ENCODE measurements at regions not wholly inside any gene's neighbourhood (a gene's known extent, or its start where the extent isn't known, plus 50 kb on each side); places are given as distances from the start of the nearest gene placed in this dataset.
"Not testable (repeated sequence)": the region's sequence is repeated elsewhere in the genome, so short reads cannot be mapped to it uniquely, and the experiment has no call there.

DNA sequence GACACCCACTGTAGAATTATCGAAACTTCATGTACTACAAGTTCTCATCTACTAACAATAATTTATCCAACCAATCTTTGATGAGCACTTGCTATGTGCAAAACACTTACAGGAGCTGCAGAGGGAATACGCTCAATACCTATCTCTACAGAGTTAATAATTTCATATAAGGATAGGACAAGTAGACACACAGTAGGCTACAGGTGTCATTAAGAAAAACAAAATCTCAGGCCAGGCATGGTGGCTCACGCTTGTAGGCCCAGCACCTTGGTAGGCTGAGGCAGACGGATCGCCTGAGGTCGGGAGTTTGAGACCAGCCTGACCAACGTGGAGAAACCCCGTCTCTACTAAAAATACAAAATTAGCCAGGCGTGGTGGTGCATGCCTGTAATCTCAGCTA is 91.3 kb upstream of the PLEKHM1 start:
- Mint-ChIP-seq H3K36me3 (ENCODE audit: unreplicated experiment) (peaks cover 5% of the 10 kb centered on the region), H3K4me3 (ENCODE audit: unreplicated experiment) (no peak overlapping the region), H3K27me3 (ENCODE audit: unreplicated experiment) (peaks cover 5% of the 10 kb centered on the region), H3K4me1 (ENCODE audit: low read depth, unreplicated experiment) (peaks cover 8% of the 10 kb centered on the region), H3K9me3 (ENCODE audit: unreplicated experiment) (peaks cover 5% of the 10 kb centered on the region), H3K27ac (ENCODE audit: unreplicated experiment) (no peak overlapping the region)
- no peak for DNase-seq
- TF ChIP-seq, protein P1, sequence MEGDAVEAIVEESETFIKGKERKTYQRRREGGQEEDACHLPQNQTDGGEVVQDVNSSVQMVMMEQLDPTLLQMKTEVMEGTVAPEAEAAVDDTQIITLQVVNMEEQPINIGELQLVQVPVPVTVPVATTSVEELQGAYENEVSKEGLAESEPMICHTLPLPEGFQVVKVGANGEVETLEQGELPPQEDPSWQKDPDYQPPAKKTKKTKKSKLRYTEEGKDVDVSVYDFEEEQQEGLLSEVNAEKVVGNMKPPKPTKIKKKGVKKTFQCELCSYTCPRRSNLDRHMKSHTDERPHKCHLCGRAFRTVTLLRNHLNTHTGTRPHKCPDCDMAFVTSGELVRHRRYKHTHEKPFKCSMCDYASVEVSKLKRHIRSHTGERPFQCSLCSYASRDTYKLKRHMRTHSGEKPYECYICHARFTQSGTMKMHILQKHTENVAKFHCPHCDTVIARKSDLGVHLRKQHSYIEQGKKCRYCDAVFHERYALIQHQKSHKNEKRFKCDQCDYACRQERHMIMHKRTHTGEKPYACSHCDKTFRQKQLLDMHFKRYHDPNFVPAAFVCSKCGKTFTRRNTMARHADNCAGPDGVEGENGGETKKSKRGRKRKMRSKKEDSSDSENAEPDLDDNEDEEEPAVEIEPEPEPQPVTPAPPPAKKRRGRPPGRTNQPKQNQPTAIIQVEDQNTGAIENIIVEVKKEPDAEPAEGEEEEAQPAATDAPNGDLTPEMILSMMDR (IDR thresholded peaks at IDR 0.05; ENCODE audit: partially characterized antibody, unreplicated experiment) = no peak

DNA sequence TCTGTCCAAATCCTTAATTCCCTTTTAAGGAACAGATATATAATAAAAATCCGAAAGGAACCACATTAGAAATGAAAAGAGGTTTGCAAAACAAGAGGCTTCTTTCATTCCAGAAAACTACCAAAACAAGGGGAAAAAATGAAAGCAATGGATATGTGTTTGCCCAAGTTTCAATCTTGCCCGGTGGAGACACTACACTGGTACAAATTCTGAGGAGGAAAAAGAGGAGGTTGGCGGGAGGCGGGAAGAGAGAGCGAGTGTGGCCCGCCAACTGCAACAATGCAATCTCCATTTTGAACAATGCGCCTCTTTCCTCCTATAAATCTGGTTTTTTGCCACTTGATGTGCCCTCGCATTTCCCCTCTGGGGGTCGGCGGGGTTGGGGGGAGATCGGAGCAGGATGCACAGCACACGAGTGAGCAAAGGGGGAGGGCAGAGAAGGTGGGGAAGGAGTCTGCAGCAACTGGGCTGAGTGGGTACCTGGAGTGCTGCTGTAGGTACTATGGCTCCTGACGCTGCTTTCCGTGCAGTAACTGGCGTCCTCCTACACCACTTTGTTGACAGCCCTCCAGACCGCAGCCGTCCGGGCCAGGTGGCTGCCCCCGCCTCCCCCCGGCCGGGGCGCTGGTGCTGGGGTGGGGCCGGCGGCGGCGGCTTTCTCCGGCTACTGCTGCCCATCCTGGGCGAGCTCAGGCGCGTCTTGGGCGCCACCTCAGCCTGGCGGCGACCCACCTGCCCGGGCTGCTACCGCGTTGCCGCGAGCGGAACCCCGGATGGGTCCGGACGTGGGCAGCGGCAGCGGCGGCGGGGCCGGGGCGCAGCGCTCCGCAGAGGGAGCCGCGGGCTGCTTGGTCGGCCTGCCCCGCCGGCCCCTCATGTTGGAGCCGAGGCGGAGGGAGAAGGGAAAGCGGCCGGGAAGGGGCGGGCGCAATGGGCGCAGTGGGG is 93.8 kb upstream of the PLEKHM1 start:
- H3K27me3 Mint-ChIP-seq (ENCODE audit: unreplicated experiment) = peaks cover 9% of the 10 kb centered on the region
- H3K9me3 Mint-ChIP-seq (ENCODE audit: unreplicated experiment) = peaks cover 8% of the 10 kb centered on the region
- peaks cover 8% of the 10 kb centered on the region for H3K4me1 Mint-ChIP-seq (ENCODE audit: low read depth, unreplicated experiment)
- peak overlapping the region; percentile 92 for H3K4me3 Mint-ChIP-seq (ENCODE audit: unreplicated experiment)
- H3K36me3 Mint-ChIP-seq (ENCODE audit: unreplicated experiment) = peaks cover 10% of the 10 kb centered on the region
- peak; percentile 76 for DNase-seq
- peak overlapping the region; percentile 98 for H3K27ac Mint-ChIP-seq (ENCODE audit: unreplicated experiment)
- TF ChIP-seq, protein P1 (IDR thresholded peaks at IDR 0.05; ENCODE audit: partially characterized antibody, unreplicated experiment) = no peak

DNA sequence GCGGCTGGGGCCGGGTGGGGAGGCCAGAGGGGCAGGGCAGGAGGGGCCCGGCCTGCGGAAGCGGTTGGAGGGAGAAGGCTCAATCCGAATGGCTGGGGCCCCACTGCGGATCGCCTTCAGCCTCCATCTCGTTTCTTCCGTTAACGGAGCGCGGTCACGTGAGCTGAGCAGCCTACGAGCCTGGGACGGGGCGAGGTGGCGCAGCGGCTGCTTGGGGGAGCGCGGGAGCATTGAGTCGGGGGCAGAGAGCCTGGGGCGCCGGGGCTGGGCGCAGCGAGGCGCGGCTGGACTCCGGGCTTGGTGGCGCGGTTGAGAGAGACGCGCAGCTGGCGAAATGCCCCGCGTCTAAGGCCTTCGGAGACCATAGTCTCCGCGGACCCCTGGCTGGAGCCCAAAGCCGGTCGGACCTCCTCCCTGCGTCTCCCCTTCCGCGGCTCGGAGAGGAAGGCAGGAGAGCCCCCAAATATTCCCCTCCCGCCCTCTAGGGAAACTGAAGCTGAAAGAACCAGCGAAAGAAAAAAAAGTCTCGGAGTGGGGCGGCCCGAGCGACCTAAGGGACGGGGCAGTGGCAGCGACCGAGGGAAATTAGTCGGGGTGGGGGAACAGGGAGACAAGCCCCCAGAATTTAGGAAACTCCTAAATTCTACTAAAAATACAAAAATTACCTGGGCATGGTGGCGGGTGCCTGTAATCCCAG is 94.7 kb upstream of the PLEKHM1 start:
- DNase-seq = peak; percentile 81
- peaks cover 11% of the 10 kb centered on the region for H3K27me3 Mint-ChIP-seq (ENCODE audit: unreplicated experiment)
- H3K27ac Mint-ChIP-seq (ENCODE audit: unreplicated experiment); H3K4me3 Mint-ChIP-seq (ENCODE audit: unreplicated experiment); H3K4me1 Mint-ChIP-seq (ENCODE audit: low read depth, unreplicated experiment); H3K36me3 Mint-ChIP-seq (ENCODE audit: unreplicated experiment): not testable (repeated sequence)
- H3K9me3 Mint-ChIP-seq (ENCODE audit: unreplicated experiment) = peaks cover 10% of the 10 kb centered on the region

DNA sequence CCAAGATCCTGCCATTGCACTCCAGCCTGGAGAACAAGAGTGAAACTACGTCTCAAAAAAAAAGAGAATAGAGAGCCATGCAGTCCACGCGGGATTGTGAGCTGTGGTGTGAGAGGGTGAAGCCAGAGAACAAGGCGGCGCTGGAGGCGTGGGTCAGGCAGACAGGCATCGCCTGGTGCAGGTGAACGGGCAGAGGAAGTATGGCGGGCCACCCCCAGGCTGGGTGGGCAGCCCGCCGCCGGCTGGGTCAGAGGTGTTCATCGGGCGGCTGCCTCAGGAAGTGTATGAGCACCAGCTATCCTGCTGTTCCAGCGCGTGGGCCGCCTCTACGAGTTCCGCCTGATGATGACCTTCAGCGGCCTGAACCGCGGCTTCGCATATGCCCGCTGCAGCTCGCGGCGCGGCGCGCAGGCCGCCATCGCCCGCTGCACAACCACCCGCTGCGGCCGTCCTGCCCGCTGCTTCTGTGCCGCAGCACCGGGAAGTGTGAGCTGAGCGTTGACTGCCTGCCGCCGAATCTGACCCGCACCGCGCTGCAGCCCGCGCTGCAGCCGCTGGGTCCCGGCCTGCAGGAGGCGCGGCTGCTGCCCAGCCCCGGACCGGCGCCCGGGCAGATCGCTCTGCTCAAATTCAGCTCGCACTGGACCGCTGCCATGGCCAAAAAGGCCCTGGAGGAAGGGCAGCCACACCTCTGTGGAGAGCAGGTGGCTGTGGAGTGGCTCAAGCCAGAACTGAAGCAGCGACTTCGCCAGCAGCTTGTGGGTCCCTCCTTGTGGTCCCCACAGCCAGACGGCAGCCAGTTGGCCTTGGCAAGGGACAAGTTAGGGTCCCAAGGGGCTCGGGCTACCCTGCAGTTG is 95.5 kb upstream of the PLEKHM1 start:
- not testable (repeated sequence) for H3K4me1 Mint-ChIP-seq (ENCODE audit: low read depth, unreplicated experiment); H3K36me3 Mint-ChIP-seq (ENCODE audit: unreplicated experiment)
- Mint-ChIP-seq H3K27me3 (ENCODE audit: unreplicated experiment) (peaks cover 11% of the 10 kb centered on the region), H3K27ac (ENCODE audit: unreplicated experiment) (peak overlapping the region; percentile 19), H3K9me3 (ENCODE audit: unreplicated experiment) (peaks cover 10% of the 10 kb centered on the region), H3K4me3 (ENCODE audit: unreplicated experiment) (peak overlapping the region; percentile 91)
- DNase-seq = peak; percentile 45

DNA sequence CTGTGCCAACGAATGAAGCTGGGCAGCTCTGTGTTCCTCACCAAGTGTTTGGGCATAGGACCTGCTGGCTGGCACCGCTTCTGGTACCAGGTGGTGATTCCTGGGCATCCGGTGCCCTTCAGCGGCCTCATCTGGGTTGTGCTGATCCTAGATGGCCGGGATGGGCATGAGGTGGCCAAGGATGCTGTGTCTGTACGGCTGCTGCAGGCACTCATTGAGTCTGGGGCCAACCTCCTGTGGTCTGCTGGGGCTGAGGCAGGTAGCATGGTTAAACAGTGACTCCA is 96.1 kb upstream of the PLEKHM1 start:
- DNase-seq; H3K27ac Mint-ChIP-seq (ENCODE audit: unreplicated experiment); H3K4me1 Mint-ChIP-seq (ENCODE audit: low read depth, unreplicated experiment); H3K36me3 Mint-ChIP-seq (ENCODE audit: unreplicated experiment); H3K4me3 Mint-ChIP-seq (ENCODE audit: unreplicated experiment): not testable (repeated sequence)
- peaks cover 10% of the 10 kb centered on the region for H3K9me3 Mint-ChIP-seq (ENCODE audit: unreplicated experiment)
- peaks cover 11% of the 10 kb centered on the region for H3K27me3 Mint-ChIP-seq (ENCODE audit: unreplicated experiment)

DNA sequence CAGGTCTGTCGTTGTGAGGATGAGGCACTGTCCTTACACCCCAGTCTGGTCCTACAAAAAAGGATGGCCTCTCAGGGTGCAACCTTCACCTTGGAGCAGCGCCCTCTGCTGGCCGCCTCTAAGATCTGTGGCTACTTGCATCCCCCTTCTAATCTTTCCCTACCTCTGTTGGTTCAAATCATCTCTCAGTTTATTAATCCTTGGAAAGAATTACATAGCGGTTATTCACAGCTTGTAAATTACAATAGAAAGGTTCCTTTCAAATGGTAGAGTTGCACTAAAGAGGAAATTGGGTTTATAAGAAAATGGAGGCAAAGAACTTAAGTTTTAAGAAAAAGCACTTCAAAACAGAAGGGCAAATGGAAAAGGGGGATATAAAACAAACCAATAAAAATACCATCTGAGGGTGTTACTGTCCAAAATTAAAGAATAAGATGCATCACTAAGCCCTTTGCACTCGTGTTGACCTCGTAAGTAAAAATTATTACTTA is 102.0 kb upstream of the PLEKHM1 start:
- H3K27me3 Mint-ChIP-seq (ENCODE audit: unreplicated experiment) = peaks cover 11% of the 10 kb centered on the region
- not testable (repeated sequence) for H3K4me3 Mint-ChIP-seq (ENCODE audit: unreplicated experiment); H3K27ac Mint-ChIP-seq (ENCODE audit: unreplicated experiment); H3K4me1 Mint-ChIP-seq (ENCODE audit: low read depth, unreplicated experiment); H3K36me3 Mint-ChIP-seq (ENCODE audit: unreplicated experiment); H3K9me3 Mint-ChIP-seq (ENCODE audit: unreplicated experiment); DNase-seq
- TF ChIP-seq, protein P1 (IDR thresholded peaks at IDR 0.05; ENCODE audit: partially characterized antibody, unreplicated experiment) = peak; percentile 29

DNA sequence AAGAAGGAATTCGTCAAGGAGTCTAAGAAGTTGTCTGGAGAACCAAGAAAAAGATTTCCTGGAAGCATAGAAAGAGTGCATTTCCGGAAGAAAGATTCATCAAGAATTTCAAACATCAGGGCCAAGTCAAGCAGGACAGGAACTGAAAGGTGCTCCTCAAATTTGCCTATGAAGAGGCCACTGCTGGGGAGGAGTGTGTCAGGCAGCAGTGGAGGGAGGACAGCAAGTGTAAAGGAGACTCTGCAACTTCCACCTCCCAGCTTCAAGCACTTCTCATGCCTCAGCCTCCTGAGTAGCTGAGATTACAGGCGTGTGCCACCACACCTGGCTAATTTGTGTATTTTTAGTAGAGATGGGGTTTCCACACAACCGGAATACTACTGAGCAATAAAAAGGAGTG is 105.8 kb upstream of the PLEKHM1 start:
- not testable (repeated sequence) for H3K27ac Mint-ChIP-seq (ENCODE audit: unreplicated experiment); H3K36me3 Mint-ChIP-seq (ENCODE audit: unreplicated experiment); H3K4me1 Mint-ChIP-seq (ENCODE audit: low read depth, unreplicated experiment); H3K27me3 Mint-ChIP-seq (ENCODE audit: unreplicated experiment); H3K4me3 Mint-ChIP-seq (ENCODE audit: unreplicated experiment); H3K9me3 Mint-ChIP-seq (ENCODE audit: unreplicated experiment); DNase-seq

DNA sequence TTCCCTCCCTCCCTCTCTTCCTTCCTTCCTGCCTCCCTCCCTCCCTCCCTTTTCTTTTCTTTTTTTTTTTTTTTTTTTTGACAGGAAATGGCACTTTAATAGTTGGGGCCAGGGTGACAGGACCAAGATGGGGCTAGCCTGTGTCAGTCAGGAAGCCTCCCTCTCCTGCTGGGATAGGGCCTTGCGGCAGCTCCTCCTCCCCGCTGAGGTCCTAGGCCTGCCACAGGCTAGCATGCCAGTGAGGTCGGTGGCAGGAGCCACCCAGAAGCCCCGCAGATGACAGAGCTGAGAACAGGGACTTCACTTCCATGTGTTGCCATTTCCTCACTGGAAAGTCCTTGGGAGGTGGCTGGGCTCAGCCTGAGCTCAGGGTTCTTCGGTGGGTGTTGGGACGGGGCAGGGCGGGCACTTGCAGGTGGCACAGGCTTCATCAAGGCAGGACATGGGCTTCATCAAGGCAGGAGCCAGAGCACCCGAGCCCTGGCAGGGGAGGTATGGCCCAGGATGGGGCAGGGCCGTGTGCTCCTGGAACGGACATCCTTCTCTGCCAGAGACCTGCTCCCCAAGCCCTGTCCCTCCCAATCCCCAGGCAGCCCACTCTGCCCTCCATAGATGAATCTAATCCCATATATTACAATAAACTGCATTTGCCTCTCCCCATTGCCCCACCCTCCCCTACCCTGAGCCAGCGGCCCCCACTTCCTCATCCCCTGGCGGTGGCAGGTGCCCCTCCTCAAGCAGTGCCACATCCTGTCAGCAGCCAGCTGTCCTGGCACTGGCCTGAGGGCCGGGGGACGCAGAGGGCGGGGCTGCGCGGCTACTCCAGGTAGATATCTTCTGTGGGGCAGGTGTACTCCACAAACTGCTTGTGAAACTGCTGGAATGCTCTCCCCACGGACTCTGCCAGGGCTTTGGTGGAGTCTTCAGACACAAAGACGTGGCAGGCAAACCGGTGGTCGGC is 109.8 kb upstream of the PLEKHM1 start:
- not testable (repeated sequence) for H3K27me3 Mint-ChIP-seq (ENCODE audit: unreplicated experiment); H3K36me3 Mint-ChIP-seq (ENCODE audit: unreplicated experiment); H3K9me3 Mint-ChIP-seq (ENCODE audit: unreplicated experiment); DNase-seq; H3K4me3 Mint-ChIP-seq (ENCODE audit: unreplicated experiment); H3K4me1 Mint-ChIP-seq (ENCODE audit: low read depth, unreplicated experiment); H3K27ac Mint-ChIP-seq (ENCODE audit: unreplicated experiment)

Data from glutamatergic neuron (in vitro differentiated cells).